ENCODE measurements at regions not wholly inside any gene's neighbourhood (a gene's known extent, or its start where the extent isn't known, plus 50 kb on each side); places are given as distances from the start of the nearest gene placed in this dataset.

DNA sequence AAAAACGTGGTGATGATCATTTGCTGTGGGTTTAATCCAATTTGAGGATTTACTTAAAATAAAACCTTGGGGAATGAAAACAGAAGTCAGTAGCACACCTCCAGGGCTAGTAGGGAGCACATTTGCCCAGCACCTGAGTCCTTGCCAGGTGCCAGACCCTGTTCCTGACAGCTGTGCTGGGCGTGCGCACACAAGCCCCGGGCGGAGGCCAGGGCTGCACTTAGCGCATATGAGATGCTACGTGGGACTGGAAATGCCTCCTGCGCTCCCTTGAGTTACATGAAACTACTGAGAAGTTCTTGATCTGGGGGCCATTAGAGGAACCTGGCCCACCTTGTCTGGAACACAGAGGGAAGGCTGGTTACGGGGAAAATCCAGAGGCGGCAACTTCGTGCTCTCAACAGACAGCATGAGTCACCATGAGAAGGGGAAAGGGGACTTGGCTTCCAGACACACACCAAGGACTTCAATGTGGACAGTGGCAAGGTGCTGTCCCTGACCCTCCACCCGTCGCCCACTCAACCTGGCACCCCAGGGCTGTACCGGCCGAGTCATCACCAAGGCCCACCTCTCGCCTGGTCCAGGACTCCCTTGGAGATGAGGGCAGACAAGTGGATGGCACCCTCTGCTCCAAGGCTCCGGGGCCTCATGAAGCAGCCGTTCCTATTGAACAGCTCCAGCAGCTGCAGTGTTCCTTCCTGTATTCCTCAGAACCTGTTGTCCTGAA lies 1468.6 kb downstream of the BRD1 start:
- TF ChIP-seq, protein P1, sequence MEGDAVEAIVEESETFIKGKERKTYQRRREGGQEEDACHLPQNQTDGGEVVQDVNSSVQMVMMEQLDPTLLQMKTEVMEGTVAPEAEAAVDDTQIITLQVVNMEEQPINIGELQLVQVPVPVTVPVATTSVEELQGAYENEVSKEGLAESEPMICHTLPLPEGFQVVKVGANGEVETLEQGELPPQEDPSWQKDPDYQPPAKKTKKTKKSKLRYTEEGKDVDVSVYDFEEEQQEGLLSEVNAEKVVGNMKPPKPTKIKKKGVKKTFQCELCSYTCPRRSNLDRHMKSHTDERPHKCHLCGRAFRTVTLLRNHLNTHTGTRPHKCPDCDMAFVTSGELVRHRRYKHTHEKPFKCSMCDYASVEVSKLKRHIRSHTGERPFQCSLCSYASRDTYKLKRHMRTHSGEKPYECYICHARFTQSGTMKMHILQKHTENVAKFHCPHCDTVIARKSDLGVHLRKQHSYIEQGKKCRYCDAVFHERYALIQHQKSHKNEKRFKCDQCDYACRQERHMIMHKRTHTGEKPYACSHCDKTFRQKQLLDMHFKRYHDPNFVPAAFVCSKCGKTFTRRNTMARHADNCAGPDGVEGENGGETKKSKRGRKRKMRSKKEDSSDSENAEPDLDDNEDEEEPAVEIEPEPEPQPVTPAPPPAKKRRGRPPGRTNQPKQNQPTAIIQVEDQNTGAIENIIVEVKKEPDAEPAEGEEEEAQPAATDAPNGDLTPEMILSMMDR (conservative IDR thresholded peaks at IDR 0.05; ENCODE audit: low read length) = no peak
- TF ChIP-seq EZH2phosphoT487 (IDR thresholded peaks at IDR 0.05; ENCODE audit: borderline replicate concordance) = no peak
